ENCODE measurements at regions not wholly inside any gene's neighbourhood (a gene's known extent, or its start where the extent isn't known, plus 50 kb on each side); places are given as distances from the start of the nearest gene placed in this dataset.

DNA sequence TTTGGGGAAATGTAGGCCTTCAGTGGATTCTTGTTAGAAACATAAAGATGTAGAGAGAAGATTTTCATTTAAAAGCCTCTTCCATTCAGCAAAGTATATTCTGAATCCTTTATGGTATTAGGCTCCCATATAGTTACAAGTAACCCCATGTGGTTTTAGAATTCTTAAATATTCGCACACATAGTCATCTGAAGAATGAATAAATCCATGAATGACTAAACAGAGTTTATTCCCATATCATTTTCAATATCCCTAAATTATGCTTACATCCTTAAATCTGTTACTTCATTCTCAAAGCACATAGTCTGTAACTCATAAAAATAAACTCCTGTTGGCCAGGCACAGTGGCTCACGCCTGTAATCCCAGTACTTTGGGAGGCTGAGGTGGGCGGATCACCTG, 962.1 kb downstream of the KCNJ18 start:
- ATAC-seq = no peak
- H3K27me3 ChIP-seq (ENCODE audit: low read depth) = no peaks in the 10 kb centered on the region
- intact Hi-C loops (cut with DNase I) = no loop called here
- H3K36me3 ChIP-seq = no peaks in the 10 kb centered on the region
- no peaks in the 10 kb centered on the region for H3K9me3 ChIP-seq
- H3K4me1 ChIP-seq = no peaks in the 10 kb centered on the region
- no peak overlapping the region for H3K4me3 ChIP-seq
- DNase-seq = no peak
- no peak overlapping the region for H3K27ac ChIP-seq
- TF ChIP-seq, protein P1, sequence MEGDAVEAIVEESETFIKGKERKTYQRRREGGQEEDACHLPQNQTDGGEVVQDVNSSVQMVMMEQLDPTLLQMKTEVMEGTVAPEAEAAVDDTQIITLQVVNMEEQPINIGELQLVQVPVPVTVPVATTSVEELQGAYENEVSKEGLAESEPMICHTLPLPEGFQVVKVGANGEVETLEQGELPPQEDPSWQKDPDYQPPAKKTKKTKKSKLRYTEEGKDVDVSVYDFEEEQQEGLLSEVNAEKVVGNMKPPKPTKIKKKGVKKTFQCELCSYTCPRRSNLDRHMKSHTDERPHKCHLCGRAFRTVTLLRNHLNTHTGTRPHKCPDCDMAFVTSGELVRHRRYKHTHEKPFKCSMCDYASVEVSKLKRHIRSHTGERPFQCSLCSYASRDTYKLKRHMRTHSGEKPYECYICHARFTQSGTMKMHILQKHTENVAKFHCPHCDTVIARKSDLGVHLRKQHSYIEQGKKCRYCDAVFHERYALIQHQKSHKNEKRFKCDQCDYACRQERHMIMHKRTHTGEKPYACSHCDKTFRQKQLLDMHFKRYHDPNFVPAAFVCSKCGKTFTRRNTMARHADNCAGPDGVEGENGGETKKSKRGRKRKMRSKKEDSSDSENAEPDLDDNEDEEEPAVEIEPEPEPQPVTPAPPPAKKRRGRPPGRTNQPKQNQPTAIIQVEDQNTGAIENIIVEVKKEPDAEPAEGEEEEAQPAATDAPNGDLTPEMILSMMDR (IDR thresholded peaks at IDR 0.05) = no peak

DNA sequence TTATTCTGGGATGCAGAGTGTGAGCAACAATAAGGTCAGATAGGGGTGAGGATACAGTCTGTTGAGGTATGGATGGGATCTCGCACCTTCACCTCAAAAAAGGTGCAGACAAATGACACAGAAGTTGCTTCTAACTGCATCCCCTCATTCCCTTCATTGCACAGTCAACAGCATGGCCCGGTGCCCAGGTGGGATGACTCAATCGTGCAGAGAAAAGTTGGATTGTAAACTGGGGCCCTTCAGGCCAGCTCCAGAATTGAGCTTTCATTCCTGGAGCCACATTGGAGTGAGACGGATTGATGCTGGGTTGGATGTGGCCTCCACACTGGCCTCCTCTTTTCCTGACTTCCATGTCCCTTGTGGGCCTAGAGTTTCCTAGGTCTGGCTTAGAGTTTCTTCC, 977.4 kb downstream of the KCNJ18 start:
- H3K27me3 ChIP-seq (ENCODE audit: low read depth) = no peaks in the 10 kb centered on the region
- no peaks in the 10 kb centered on the region for H3K9me3 ChIP-seq
- H3K4me3 ChIP-seq = no peak overlapping the region
- no peak for DNase-seq
- H3K4me1 ChIP-seq = no peaks in the 10 kb centered on the region
- no peak for ATAC-seq
- TF ChIP-seq, protein P1 (IDR thresholded peaks at IDR 0.05) = no peak
- intact Hi-C loops (cut with DNase I) = no loop called here
- no peak overlapping the region for H3K27ac ChIP-seq
- no peaks in the 10 kb centered on the region for H3K36me3 ChIP-seq

DNA sequence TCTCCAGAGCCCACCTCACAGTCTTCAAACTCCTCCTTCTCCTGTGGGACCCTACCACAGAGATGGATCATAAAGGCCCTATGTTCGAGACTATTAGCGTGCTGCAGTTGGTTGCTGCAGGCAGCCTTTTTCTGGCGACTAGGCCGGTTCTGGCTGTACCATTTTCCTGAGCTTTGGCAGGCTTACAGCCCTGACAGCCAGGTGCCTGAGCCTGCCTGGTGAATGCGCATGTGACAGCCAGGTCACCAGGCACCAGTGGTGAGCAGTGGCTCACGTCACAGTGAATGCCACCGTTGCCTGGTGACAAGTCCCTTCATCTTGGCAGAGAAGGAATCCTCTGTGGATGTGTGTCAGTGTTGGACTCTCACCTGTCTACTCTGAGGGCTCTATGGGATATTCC, 978.8 kb downstream of the KCNJ18 start:
- intact Hi-C loops (cut with DNase I) = no loop called here
- no peaks in the 10 kb centered on the region for H3K4me1 ChIP-seq
- H3K4me3 ChIP-seq = no peak overlapping the region
- DNase-seq (no peak), ATAC-seq (no peak)
- no peaks in the 10 kb centered on the region for H3K9me3 ChIP-seq
- no peak overlapping the region for H3K27ac ChIP-seq
- H3K27me3 ChIP-seq (ENCODE audit: low read depth) = no peaks in the 10 kb centered on the region
- no peaks in the 10 kb centered on the region for H3K36me3 ChIP-seq
- TF ChIP-seq, protein P1 (IDR thresholded peaks at IDR 0.05) = no peak

DNA sequence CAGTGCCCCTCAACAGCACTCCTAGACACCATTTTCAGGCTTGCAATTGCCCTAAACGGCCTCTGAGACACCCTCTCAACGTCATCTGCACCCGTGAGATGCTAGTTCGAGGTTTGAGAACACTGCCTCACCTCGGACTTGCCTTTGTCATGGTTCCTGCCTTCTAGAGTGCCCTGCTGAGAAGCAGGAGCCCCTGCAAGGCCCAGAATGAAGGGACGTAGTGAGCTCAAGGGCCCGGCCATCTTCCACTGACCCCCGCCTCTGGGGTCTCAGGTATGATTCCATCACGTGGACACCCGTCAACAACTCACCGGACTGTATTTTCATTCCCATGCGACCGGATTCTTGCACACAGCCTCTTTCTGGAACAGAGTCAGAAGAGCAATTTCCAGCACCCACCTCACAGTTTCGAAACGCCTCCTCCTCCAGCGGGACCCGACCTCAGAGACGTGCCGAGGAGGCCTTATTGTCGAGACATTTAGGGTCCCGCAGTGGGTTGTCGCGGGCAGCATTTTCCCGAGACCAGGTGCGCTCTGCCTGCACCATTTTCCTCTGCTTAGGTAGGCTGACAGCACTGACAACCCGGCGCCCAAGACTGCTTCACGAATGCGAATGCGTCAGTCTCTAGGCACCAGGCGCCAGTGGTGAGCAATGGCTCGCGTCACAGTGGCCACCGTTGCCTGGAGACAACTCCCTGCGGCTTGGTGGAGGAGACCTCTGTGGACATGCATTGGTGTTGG, 999.9 kb downstream of the KCNJ18 start:
- Histone ChIP-seq H3K4me1 (no peaks in the 10 kb centered on the region), H3K27ac (no peak overlapping the region), H3K36me3 (no peaks in the 10 kb centered on the region), H3K9me3 (no peaks in the 10 kb centered on the region), H3K27me3 (ENCODE audit: low read depth) (no peaks in the 10 kb centered on the region), H3K4me3 (no peak overlapping the region)
- TF ChIP-seq, protein P1 (IDR thresholded peaks at IDR 0.05) = no peak
- no peak for ATAC-seq
- intact Hi-C loops (cut with DNase I) = no loop called here
- DNase-seq = no peak

DNA sequence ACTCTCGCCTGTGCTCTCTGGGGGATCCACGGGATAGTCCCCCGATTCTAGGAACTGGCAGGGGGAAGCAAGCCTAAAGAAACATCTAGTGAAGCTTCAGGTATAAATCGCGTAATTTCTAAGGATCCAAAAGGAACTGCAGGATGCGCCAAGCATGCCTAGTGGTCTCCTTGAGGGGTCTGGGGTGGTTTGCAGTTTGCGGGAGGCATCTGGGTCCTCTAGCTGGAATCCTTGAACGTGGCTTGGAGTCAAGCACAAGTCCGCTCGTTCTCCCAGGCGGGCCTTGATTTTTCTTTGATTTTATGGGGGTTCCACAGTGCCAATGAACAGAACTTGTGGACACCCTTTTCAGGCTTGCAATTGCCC, 1000.5 kb downstream of the KCNJ18 start:
- no peak for ATAC-seq
- H3K4me3 ChIP-seq = no peak overlapping the region
- H3K27ac ChIP-seq = no peak overlapping the region
- intact Hi-C loops (cut with DNase I) = no loop called here
- no peaks in the 10 kb centered on the region for H3K36me3 ChIP-seq
- H3K4me1 ChIP-seq = no peaks in the 10 kb centered on the region
- no peak for DNase-seq
- H3K27me3 ChIP-seq (ENCODE audit: low read depth) = no peaks in the 10 kb centered on the region
- no peaks in the 10 kb centered on the region for H3K9me3 ChIP-seq
- TF ChIP-seq, protein P1 (IDR thresholded peaks at IDR 0.05) = no peak
